ENCODE measurements at regions not wholly inside any gene's neighbourhood (a gene's known extent, or its start where the extent isn't known, plus 50 kb on each side); places are given as distances from the start of the nearest gene placed in this dataset.

DNA sequence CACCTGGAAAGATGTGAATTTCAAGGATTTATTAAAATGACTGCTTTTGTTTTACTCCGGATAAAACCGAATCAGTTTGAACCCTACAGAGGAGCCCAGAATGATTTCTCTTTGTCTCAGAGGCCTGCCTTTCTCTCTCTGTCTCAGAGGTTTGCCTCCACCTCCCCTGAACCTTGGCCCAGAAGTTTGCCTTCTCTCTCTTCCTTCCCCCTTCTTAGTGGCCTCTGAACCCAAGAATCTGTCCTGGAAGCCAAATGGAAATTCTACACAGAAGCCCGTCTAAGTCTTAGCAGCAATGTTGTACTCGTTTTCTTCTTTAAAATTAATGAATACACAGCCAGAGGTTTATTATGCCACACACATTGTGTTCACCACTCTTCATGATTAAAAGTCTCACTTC is 200.7 kb downstream of the SOCS6 start:
- no peaks in the 10 kb centered on the region for H3K36me3 Mint-ChIP-seq (ENCODE audit: insufficient read depth)
- H3K27me3 Mint-ChIP-seq (ENCODE audit: low read depth) = peaks cover 7% of the 10 kb centered on the region
- H3K4me3 Mint-ChIP-seq = no peak overlapping the region
- no peaks in the 10 kb centered on the region for H3K4me1 Mint-ChIP-seq (ENCODE audit: low read depth)
- DNase-seq (no peak), ATAC-seq (no peak)
- H3K9me3 Mint-ChIP-seq = no peaks in the 10 kb centered on the region

DNA sequence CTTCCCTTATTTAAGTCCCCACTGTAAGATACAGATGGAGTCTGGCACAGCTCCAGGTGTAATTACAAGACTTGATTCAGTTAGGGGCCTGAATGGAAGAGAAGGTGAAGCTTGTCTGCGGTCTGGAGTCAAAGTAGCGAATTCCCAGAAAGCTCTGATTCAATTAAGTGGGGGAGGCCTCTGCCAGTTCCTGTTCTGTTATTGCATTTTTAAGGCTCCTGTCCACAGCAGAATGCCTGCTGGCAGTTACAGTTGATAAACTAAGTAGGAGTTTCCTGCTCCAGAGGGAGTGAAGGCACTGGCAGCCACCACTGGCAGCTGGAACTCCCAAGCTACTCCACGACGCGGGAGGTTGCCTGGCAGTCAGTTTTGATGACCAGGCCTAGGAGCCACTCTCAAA is 181.1 kb downstream of the SOCS6 start:
- Mint-ChIP-seq H3K4me3 (no peak overlapping the region), H3K4me1 (ENCODE audit: low read depth) (no peaks in the 10 kb centered on the region), H3K36me3 (ENCODE audit: insufficient read depth) (no peaks in the 10 kb centered on the region), H3K9me3 (no peaks in the 10 kb centered on the region), H3K27me3 (ENCODE audit: low read depth) (no peaks in the 10 kb centered on the region)
- DNase-seq = no peak
- no peak for ATAC-seq

DNA sequence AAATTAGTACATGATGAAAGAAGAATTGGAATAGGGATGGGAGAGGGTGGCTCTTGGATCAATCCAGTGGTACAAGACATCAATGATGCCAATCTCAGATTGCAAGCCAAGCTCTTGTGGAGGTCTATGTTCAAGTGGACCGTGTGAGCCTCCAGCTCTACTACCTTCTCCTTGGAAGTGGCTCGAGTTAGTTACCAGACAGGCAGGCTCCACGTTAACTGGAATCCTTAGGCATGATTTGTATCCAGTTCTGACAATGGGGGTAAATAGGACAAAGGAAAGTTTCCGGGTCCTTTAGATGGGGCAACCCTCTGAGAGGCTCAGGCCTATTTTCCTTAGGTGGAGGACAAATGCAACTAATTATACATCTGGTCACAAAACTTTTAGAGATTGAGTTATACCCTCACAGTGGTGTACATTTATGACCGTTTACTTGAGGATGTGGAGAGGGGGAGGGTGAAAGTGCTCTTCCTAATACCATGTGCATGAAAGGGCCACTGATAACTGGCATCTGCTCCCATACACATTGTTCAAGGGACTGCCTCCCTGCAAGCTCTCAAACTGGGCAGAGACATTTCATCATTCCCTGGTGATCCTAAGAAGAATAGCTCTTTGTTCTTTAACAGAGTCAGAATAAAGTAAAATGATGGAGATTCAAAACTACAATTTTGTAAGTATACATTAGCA is 180.2 kb downstream of the SOCS6 start:
- DNase-seq = no peak
- no peaks in the 10 kb centered on the region for H3K36me3 Mint-ChIP-seq (ENCODE audit: insufficient read depth)
- H3K4me3 Mint-ChIP-seq = no peak overlapping the region
- no peaks in the 10 kb centered on the region for H3K9me3 Mint-ChIP-seq
- no peak for ATAC-seq
- peaks cover 2% of the 10 kb centered on the region for H3K27me3 Mint-ChIP-seq (ENCODE audit: low read depth)
- peaks cover 3% of the 10 kb centered on the region for H3K4me1 Mint-ChIP-seq (ENCODE audit: low read depth)

DNA sequence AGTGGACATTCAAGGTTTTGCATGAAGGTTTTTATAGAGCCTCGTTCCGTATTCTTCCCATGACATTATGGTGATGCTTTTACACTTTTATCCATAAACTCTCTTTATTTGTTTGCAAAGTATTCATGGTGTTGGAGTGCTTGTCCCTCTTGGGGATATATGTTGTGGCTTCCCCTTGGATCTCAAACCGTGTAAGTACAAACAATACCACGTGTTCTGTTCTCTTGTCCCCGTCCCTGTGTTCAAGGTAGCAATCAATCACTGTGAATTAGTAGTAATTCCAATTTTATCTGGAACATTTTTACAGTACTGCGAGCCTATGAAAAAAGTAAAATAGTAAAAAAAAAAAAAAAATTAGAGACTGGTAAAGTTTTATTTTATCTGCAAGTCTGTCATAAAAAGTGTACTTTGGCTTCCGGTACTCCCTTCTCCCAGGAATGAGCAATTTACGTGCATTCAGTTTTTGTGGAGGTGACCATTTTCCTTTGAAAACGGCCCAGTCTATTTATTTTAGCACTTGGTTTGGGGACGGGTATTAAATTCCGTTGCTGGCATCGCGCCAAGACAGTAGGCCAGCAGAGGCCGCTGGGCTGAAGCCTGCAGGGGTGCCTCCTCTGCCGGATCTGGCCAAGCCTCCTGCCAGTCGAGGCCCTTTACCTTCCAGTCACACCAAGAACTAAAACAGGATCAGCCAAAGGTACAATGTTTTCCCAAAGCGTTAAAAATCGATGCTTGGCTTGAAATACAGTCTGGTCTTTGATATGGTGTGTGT is 175.7 kb downstream of the SOCS6 start:
- no peaks in the 10 kb centered on the region for H3K9me3 Mint-ChIP-seq
- ATAC-seq = no peak

DNA sequence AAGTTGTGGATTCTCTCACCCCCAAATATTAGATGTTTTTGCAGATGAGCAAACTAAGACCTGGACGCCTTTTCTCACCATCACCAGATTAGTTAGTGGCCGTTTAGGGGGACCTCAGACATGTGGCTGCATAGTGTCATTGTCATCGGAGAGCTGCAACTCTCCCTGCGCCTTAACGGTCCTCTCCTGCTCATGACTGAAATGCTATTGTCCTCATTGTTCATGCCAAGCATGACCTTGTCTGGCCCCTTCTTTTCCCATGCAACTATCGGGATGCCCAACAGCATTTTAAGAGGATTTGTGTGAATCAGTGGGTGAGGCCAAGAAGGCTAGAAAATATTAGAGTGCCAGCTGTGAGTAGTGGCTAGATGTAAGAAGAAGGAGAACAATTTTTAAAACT is 174.2 kb downstream of the SOCS6 start:
- no peaks in the 10 kb centered on the region for H3K36me3 Mint-ChIP-seq (ENCODE audit: insufficient read depth)
- no peak for DNase-seq
- H3K27me3 Mint-ChIP-seq (ENCODE audit: low read depth) = peaks cover 28% of the 10 kb centered on the region

More for the DNA sequence above, 175.7 kb downstream of the SOCS6 start:
- Mint-ChIP-seq H3K27me3 (ENCODE audit: low read depth) (peaks cover 22% of the 10 kb centered on the region), H3K36me3 (ENCODE audit: insufficient read depth) (no peaks in the 10 kb centered on the region), H3K4me1 (ENCODE audit: low read depth) (peaks cover 3% of the 10 kb centered on the region), H3K4me3 (peak overlapping the region; percentile 65)
- no peak for DNase-seq

DNA sequence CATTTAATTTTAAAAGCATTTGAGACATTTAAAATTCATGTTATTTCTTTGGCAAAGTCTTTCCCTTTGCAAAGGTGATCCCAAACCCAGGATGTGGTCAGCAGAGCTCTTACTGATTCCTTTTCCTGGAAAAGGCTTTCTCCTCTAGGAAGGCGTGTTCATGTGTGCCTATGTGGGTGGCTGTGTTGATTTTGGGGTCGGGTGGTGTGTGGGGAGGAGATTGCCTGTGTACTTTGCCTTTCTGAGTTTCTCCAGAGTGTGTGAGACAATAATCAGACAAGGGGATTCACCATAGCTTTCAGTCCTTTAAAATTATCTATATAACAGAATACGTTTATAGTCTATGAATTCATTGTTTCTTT is 173.2 kb downstream of the SOCS6 start:
- H3K4me3 Mint-ChIP-seq = no peak overlapping the region
- H3K27me3 Mint-ChIP-seq (ENCODE audit: low read depth) = peaks cover 28% of the 10 kb centered on the region
- no peaks in the 10 kb centered on the region for H3K36me3 Mint-ChIP-seq (ENCODE audit: insufficient read depth)
- no peak for ATAC-seq
- peaks cover 3% of the 10 kb centered on the region for H3K4me1 Mint-ChIP-seq (ENCODE audit: low read depth)
- DNase-seq = no peak
- H3K9me3 Mint-ChIP-seq = no peaks in the 10 kb centered on the region

More for the DNA sequence above, 174.2 kb downstream of the SOCS6 start:
- Mint-ChIP-seq H3K9me3 (no peaks in the 10 kb centered on the region), H3K4me3 (no peak overlapping the region), H3K4me1 (ENCODE audit: low read depth) (peaks cover 3% of the 10 kb centered on the region)
- ATAC-seq = no peak

DNA sequence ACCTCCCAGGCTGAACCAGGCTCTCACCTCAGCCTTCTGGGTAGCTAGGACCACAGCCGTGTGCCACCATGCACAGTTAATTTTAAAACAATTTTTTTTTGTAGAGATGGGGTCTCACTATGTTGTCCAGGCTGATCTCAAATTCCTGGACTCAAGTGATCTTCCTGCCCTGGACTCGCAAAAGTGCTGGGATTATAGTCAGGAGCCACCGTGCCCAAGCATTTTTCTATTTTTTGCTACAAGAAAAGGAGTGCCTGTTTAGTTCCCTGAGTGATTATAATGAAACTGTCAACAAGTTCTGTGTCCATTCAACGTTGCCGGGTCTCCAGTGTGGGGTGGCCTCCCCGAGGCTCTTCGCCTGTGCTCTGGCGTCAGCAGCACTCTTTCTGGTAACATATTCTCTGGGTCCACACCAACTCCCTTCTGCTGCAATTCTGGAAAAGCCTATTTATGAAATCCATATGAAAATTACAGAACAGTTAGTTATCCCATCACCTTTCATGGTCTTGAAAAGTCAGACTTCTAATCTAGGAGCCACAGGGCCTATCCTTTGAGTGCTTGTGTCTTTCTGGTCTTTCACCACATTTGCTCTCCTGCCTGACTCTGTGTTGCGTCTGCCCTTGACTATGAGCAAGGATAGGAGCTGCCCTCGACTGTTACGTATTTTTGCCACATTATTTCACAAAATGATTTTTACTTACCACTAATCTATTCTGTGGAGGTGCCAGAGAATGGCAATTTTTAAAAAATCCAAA is 172.7 kb downstream of the SOCS6 start:
- DNase-seq = no peak
- H3K9me3 Mint-ChIP-seq = no peaks in the 10 kb centered on the region
- H3K36me3 Mint-ChIP-seq (ENCODE audit: insufficient read depth) = no peaks in the 10 kb centered on the region
- no peak overlapping the region for H3K4me3 Mint-ChIP-seq
- H3K4me1 Mint-ChIP-seq (ENCODE audit: low read depth) = peaks cover 3% of the 10 kb centered on the region
- ATAC-seq = no peak
- peaks cover 28% of the 10 kb centered on the region for H3K27me3 Mint-ChIP-seq (ENCODE audit: low read depth)

DNA sequence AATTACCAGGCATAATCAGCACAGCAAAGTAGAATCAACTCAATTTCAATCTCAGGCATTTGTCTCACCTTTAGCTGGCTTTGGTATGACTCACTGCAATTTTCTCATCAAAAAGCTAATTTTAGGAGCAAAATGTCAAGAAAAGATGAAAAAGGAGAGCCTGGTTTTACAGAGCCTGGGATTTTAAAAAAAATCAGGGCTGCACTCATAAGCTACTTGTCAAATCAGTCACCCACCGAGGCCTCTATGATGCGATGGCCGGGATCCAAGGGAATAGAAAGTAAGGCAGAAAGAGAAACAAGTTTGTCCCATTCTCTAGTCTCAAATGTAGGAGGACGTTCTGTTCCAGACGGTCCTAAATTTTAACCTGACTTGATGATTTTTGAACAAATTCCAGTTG is 170.9 kb downstream of the SOCS6 start:
- H3K9me3 Mint-ChIP-seq = no peaks in the 10 kb centered on the region
- H3K4me3 Mint-ChIP-seq = no peak overlapping the region
- peaks cover 27% of the 10 kb centered on the region for H3K27me3 Mint-ChIP-seq (ENCODE audit: low read depth)
- H3K36me3 Mint-ChIP-seq (ENCODE audit: insufficient read depth) = no peaks in the 10 kb centered on the region
- no peak for ATAC-seq
- H3K4me1 Mint-ChIP-seq (ENCODE audit: low read depth) = peaks cover 2% of the 10 kb centered on the region
- no peak for DNase-seq

DNA sequence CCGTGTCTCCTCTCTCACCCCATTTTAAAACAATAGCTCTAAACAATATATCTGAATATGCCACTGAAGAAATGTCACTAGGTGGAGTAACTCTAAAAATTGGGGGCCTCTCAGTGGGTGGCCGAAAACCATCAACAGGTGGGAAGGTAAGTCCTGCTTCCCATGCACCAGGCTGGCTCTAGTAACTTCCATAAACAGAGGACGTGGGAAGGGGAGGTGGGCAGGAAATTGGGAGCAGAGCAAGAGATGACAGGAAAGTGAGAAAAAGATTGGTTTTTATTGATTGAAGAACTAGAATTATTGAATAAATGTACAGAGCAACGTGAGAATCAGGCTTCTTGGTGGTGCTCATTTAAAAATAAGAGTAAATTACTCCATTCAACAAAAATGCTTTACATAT is 170.4 kb downstream of the SOCS6 start:
- H3K27me3 Mint-ChIP-seq (ENCODE audit: low read depth) = peaks cover 25% of the 10 kb centered on the region
- ATAC-seq (no peak), DNase-seq (no peak)
- H3K9me3 Mint-ChIP-seq = no peaks in the 10 kb centered on the region
- no peak overlapping the region for H3K4me3 Mint-ChIP-seq
- no peaks in the 10 kb centered on the region for H3K36me3 Mint-ChIP-seq (ENCODE audit: insufficient read depth)
- H3K4me1 Mint-ChIP-seq (ENCODE audit: low read depth) = no peaks in the 10 kb centered on the region

DNA sequence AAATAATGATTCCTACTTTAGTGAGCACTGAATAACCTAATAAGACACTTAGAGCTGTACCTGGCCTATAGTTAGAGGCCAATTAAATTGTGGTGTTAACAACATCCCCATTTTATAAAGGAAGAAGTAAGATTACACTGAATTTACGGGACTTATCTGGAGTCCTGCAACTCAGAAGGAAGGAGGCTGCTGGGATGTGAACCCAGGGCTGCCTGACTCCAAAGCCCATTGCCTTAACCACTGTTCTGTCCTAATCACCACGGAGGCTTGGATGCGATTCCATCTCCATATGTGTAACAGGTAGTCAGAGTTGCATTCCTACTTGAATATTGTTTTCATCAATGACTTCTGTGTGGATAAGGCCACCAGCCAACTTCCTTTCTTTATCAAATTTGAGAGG is 168.9 kb downstream of the SOCS6 start:
- no peaks in the 10 kb centered on the region for H3K9me3 Mint-ChIP-seq
- H3K4me1 Mint-ChIP-seq (ENCODE audit: low read depth) = no peaks in the 10 kb centered on the region
- ATAC-seq (no peak), DNase-seq (no peak)
- no peaks in the 10 kb centered on the region for H3K36me3 Mint-ChIP-seq (ENCODE audit: insufficient read depth)
- no peak overlapping the region for H3K4me3 Mint-ChIP-seq
- peaks cover 19% of the 10 kb centered on the region for H3K27me3 Mint-ChIP-seq (ENCODE audit: low read depth)

DNA sequence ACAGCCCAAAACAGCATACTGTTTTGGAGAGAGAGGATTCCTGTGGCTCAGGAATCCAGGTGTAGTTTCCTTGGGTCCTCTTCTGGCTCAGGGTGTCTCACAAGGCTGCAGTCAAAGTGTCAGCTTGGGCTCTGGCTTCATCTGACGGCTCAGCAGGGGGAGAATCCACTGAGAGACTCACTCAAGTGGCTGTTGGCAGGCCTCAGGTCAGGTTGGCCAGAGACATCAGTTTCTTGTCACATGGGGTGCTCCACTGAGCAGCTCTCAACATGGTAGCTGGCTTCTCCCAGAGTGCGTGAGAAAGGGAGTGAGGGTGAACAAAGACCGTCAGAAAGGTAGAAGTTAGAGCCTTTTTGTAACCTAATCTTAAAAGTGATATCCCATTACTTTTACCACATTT is 168.4 kb downstream of the SOCS6 start:
- no peak overlapping the region for H3K4me3 Mint-ChIP-seq

DNA sequence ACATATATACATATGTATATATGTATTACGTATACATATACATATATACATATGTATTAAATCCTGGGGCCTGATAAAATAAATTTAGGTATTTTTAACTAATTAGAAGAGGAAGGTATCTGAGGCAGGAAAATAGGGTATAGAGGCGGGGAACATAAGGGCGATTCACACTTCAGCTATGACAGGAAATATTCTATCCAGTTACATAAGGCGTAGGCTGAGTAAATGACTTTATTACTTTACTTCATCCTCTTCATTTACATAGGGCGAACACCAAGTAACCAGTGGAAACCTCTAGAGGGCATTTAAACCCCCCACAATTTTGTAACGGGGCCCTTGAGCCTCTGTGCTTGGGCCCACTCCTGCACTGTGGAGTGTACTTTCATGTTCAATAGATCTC is 167.5 kb downstream of the SOCS6 start:
- Mint-ChIP-seq H3K4me3 (no peak overlapping the region), H3K9me3 (no peaks in the 10 kb centered on the region), H3K4me1 (ENCODE audit: low read depth) (no peaks in the 10 kb centered on the region), H3K27me3 (ENCODE audit: low read depth) (peaks cover 9% of the 10 kb centered on the region), H3K36me3 (ENCODE audit: insufficient read depth) (no peaks in the 10 kb centered on the region)
- no peak for ATAC-seq
- DNase-seq = no peak

More for the DNA sequence above, 168.4 kb downstream of the SOCS6 start:
- no peak for DNase-seq
- ATAC-seq = no peak
- no peaks in the 10 kb centered on the region for H3K36me3 Mint-ChIP-seq (ENCODE audit: insufficient read depth)
- no peaks in the 10 kb centered on the region for H3K9me3 Mint-ChIP-seq
- peaks cover 16% of the 10 kb centered on the region for H3K27me3 Mint-ChIP-seq (ENCODE audit: low read depth)
- H3K4me1 Mint-ChIP-seq (ENCODE audit: low read depth) = no peaks in the 10 kb centered on the region

DNA sequence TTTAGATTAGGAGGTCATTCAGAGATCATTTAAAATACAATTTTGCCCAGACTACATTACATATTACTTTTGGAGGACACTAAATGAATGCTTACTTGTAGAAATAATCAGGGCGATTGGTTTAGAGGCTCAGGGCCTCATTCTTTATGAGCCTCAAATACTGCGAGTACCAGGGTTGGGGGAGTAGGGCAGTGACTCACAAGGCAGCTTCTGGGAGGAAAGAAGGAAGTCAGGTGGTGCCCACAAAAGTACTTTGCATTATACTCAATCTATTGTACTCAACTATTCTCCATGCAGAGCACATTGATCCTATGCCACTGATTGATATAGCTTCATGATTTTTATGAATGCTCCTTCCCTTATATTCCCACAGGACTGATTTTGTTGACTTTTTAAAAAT is 166.9 kb downstream of the SOCS6 start:
- Mint-ChIP-seq H3K36me3 (ENCODE audit: insufficient read depth) (no peaks in the 10 kb centered on the region), H3K27me3 (ENCODE audit: low read depth) (peaks cover 9% of the 10 kb centered on the region), H3K4me1 (ENCODE audit: low read depth) (no peaks in the 10 kb centered on the region), H3K9me3 (no peaks in the 10 kb centered on the region), H3K4me3 (no peak overlapping the region)
- ATAC-seq (no peak), DNase-seq (no peak)

DNA sequence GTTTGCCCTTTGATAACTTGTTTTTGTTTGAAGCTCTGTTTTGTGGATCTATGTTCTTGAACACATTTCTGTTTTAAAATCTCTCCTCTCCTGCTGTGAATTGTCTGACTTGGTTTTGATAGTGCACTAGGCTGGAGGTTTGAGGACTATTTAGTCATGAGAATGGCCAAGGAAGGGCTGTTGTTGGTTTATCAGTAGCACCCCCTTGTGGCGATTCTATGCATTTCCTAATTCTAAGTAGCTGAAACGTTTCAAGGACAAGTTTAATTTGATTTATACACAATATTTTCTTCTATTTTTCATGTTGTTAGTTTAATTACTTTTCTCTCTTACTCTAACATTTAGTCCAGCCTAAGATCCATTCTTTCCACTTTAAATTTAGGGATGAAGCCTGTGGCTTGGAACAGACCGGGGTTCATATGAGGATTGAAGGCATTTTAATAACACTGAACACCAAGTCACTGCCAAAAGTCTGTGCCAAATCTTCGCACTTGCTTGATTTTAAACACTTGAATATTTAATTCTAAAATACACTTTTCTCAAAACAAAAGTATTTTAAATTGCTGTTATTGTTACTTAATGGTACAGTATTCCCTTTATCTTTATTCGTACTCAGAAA is 166.0 kb downstream of the SOCS6 start:
- DNase-seq (no peak), ATAC-seq (peak; percentile 37 to 65)
- H3K36me3 Mint-ChIP-seq (ENCODE audit: insufficient read depth) = no peaks in the 10 kb centered on the region
- peaks cover 9% of the 10 kb centered on the region for H3K27me3 Mint-ChIP-seq (ENCODE audit: low read depth)
- H3K9me3 Mint-ChIP-seq = no peaks in the 10 kb centered on the region
- H3K4me3 Mint-ChIP-seq = no peak overlapping the region
- H3K4me1 Mint-ChIP-seq (ENCODE audit: low read depth) = no peaks in the 10 kb centered on the region
